HL-60 (cell line): ENCODE measurements at regions not wholly inside any gene's neighbourhood (a gene's known extent, or its start where the extent isn't known, plus 50 kb on each side); places are given as distances from the start of the nearest gene placed in this dataset.

Experiments
- DNase-seq, 2 experiments: peaks; one replicate each; pipeline ENCODE4 v3.0.0-alpha.2; 2010 to 2020; ENCODE audit warnings: low read depth in 1 of 2, low spot score in 1 of 2
- H3K27ac ChIP-seq: fragments of 250-450 bp; sonication (Bioruptor Pico); replicated peaks from 2 replicates; pipeline ENCODE4 v1.5.1; 2020; ENCODE audit warnings: mild to moderate bottlenecking, moderate library complexity
- H3K27me3 ChIP-seq: fragments of 250-450 bp; sonication (Bioruptor Pico); 2 replicates; pipeline ENCODE4 v1.5.1; 2021; ENCODE audit warnings: mild to moderate bottlenecking, moderate library complexity; ENCODE audit not compliant: insufficient read depth, poor library complexity, severe bottlenecking
- H3K4me3 ChIP-seq: replicated peaks from 2 replicates; pipeline ENCODE4 v1.5.1; 2011; ENCODE audit warnings: mild to moderate bottlenecking, control low read depth, low read length; ENCODE audit not compliant: insufficient read depth
- GABPA ChIP-seq: IDR thresholded peaks from 2 replicates; pipeline ENCODE4 v1.6.1; 2012; ENCODE audit warnings: low read depth
- POLR2AphosphoS5 ChIP-seq: IDR thresholded peaks from 2 replicates; pipeline ENCODE4 v1.6.1; 2012; ENCODE audit warnings: low read depth
- REST ChIP-seq: IDR thresholded peaks from 2 replicates; pipeline ENCODE4 v1.6.1; 2012; ENCODE audit warnings: low read depth; ENCODE audit not compliant: insufficient replicate concordance
- SPI1 ChIP-seq: IDR thresholded peaks from 2 replicates; pipeline ENCODE4 v1.6.1; 2012; ENCODE audit warnings: low read depth, mild to moderate bottlenecking, borderline replicate concordance
- TF ChIP-seq, protein P1 (sequence below): IDR thresholded peaks from one replicate; pipeline ENCODE4 v1.5.1; 2011; ENCODE audit warnings: low read length, control low read depth, inconsistent platforms; ENCODE audit not compliant: insufficient read depth

DNA sequence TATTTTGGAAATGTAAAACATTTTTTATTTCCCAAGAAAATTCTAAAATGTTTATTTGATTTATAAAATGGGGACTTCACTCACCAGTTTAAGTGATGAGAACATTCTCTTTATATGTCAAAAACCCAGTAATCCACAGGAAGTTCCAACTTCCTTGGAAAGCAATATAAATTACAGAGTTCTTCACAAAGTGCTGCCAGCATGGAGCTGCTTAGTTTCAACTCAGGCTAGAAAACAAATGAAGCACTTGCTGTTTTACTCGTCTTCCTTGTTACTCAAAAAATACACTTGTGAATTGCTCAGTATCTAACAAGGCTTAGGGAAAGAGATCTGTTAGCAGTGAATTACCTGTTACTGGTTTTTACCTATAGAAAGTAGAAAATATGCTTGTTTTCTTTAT lies 942.7 kb upstream of the MDGA2 start:
- Histone ChIP-seq H3K4me3 (no peak overlapping the region), H3K27me3 (no peaks in the 10 kb centered on the region), H3K27ac (no peak overlapping the region)
- no peak for TF ChIP-seq REST
- TF ChIP-seq POLR2AphosphoS5, result no peak
- no peak for TF ChIP-seq GABPA
- TF ChIP-seq SPI1, result no peak
- TF ChIP-seq, protein P1, sequence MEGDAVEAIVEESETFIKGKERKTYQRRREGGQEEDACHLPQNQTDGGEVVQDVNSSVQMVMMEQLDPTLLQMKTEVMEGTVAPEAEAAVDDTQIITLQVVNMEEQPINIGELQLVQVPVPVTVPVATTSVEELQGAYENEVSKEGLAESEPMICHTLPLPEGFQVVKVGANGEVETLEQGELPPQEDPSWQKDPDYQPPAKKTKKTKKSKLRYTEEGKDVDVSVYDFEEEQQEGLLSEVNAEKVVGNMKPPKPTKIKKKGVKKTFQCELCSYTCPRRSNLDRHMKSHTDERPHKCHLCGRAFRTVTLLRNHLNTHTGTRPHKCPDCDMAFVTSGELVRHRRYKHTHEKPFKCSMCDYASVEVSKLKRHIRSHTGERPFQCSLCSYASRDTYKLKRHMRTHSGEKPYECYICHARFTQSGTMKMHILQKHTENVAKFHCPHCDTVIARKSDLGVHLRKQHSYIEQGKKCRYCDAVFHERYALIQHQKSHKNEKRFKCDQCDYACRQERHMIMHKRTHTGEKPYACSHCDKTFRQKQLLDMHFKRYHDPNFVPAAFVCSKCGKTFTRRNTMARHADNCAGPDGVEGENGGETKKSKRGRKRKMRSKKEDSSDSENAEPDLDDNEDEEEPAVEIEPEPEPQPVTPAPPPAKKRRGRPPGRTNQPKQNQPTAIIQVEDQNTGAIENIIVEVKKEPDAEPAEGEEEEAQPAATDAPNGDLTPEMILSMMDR, result no peak
- DNase-seq, result no peak

- no peak overlapping the region for H3K4me3 ChIP-seq
- no peak overlapping the region for H3K27ac ChIP-seq
- TF ChIP-seq SPI1 (no peak), POLR2AphosphoS5 (no peak), REST (no peak), GABPA (no peak)
- TF ChIP-seq, protein P1, result no peak
- no peaks in the 10 kb centered on the region for H3K27me3 ChIP-seq
- DNase-seq, result no peak
Observed at GRCh38 chr14:48616931-48617330, 941.5 kb upstream of the MDGA2 start.

- Histone ChIP-seq H3K4me3 (no peak overlapping the region), H3K27me3 (no peaks in the 10 kb centered on the region), H3K27ac (no peak overlapping the region)
- DNase-seq, result no peak
- TF ChIP-seq POLR2AphosphoS5, result no peak
- TF ChIP-seq, protein P1, result no peak
- TF ChIP-seq REST, result no peak
- no peak for TF ChIP-seq GABPA
- TF ChIP-seq SPI1, result no peak
Observed at GRCh38 chr14:48615618-48616017, 940.2 kb upstream of the MDGA2 start.
